Endothelial cell of umbilical vein (primary cell): ENCODE measurements at regions not wholly inside any gene's neighbourhood (a gene's known extent, or its start where the extent isn't known, plus 50 kb on each side); places are given as distances from the start of the nearest gene placed in this dataset.

Experiments used
- BruUV-seq: library from RNA; stranded (reverse); fragments of 400-500 nt; replicated peaks from 2 replicates; lab custom pipeline; 2021; lab: Mats Ljungman, UMichigan
- CTCF ChIA-PET: fragments of 300-600, 350-600 bp; sonication (Branson Sonifier 250); formaldehyde crosslinking; loops from one replicate; lab custom pipeline; 2021; ENCODE audit warnings: antibody characterized with exemption, inconsistent platforms; lab: Charles Lee
- POLR2A ChIA-PET: fragments of 300-600, 350-600 bp; sonication (Branson Sonifier 250); formaldehyde crosslinking; loops from one replicate; lab custom pipeline; 2021; ENCODE audit warnings: antibody characterized with exemption, inconsistent platforms; lab: Charles Lee
- DNase-seq: peaks from one replicate; pipeline ENCODE4 v3.0.0-alpha.2; 2011; ENCODE audit warnings: low read depth, low spot score
- FAIRE-seq: peaks from 2 replicates; lab custom pipeline; 2011; peaks lifted over from hg19 to GRCh38; lab: Jason Lieb, UNC
- H2AFZ ChIP-seq: 2 replicates; pipeline ENCODE4 v1.6.0; 2012; ENCODE audit warnings: low read depth, low read length, control low read depth, inconsistent platforms
- H3K27ac ChIP-seq: 2 replicates; pipeline ENCODE4 v1.5.1; 2011; ENCODE audit warnings: low read depth, mild to moderate bottlenecking, control low read depth, low read length, moderate library complexity; ENCODE audit not compliant: insufficient read depth
- H3K27me3 ChIP-seq, 2 experiments: 2 replicates each; pipeline versions ENCODE4 v1.6.0 to v1.6.1; 2011; ENCODE audit warnings: low read length in 2 of 2, mixed read lengths in 1 of 2; ENCODE audit not compliant: control insufficient read depth in 2 of 2, insufficient read depth in 2 of 2
- H3K36me3 ChIP-seq, 2 experiments: 2 replicates in 1 of 2; 3 replicates in 1 of 2; pipeline ENCODE4 v1.5.1; 2011; ENCODE audit warnings: low read length in 2 of 2, mild to moderate bottlenecking in 1 of 2, moderate library complexity in 1 of 2; ENCODE audit not compliant: control insufficient read depth in 2 of 2, insufficient read depth in 2 of 2; ENCODE audit errors: extremely low read depth in 1 of 2
- H3K4me1 ChIP-seq: 3 replicates; pipeline ENCODE4 v1.5.1; 2011; ENCODE audit warnings: mild to moderate bottlenecking, low read length; ENCODE audit not compliant: control insufficient read depth, insufficient read depth; ENCODE audit errors: extremely low read depth
- H3K4me2 ChIP-seq: 2 replicates; pipeline ENCODE4 v1.6.1; 2011; ENCODE audit warnings: low read length, control low read depth, mixed read lengths; ENCODE audit not compliant: insufficient read depth
- H3K4me3 ChIP-seq, 3 experiments: fragments of 200-600 bp in 1 of 3; sonication (generic), shearing (Covaris generic) in 1 of 3; replicated peaks in 1 of 3; 2 replicates each; pipeline ENCODE4 v1.5.1; 2011 to 2016; ENCODE audit warnings: control low read depth in 3 of 3, low read length in 3 of 3, mild to moderate bottlenecking in 2 of 3, inconsistent platforms in 1 of 3, low read depth in 1 of 3, moderate library complexity in 1 of 3; ENCODE audit not compliant: insufficient read depth in 1 of 3
- H3K79me2 ChIP-seq: 2 replicates; pipeline ENCODE4 v1.6.0; 2012; ENCODE audit warnings: low read length, inconsistent platforms; ENCODE audit not compliant: control insufficient read depth, insufficient read depth
- H3K9ac ChIP-seq: replicated peaks from 2 replicates; pipeline ENCODE3; 2011; ENCODE audit warnings: low read length, control low read depth; ENCODE audit not compliant: insufficient read depth; ENCODE audit errors: extremely low read depth
- H3K9me1 ChIP-seq: replicated peaks from 3 replicates; pipeline ENCODE4 v1.6.0; 2011; ENCODE audit warnings: mild to moderate bottlenecking, low read length; ENCODE audit not compliant: control insufficient read depth, insufficient read depth; ENCODE audit errors: extremely low read depth
- H3K9me3 ChIP-seq: replicated peaks from 2 replicates; pipeline ENCODE4 v1.5.1; 2012; ENCODE audit warnings: low read length, inconsistent platforms; ENCODE audit not compliant: control insufficient read depth, insufficient read depth
- H4K20me1 ChIP-seq: replicated peaks from 2 replicates; pipeline ENCODE3; 2011; ENCODE audit warnings: mild to moderate bottlenecking, low read length; ENCODE audit not compliant: control insufficient read depth, insufficient read depth; ENCODE audit errors: extremely low read depth
- EZH2 ChIP-seq: IDR thresholded peaks from 2 replicates; pipeline ENCODE4 v1.6.1; 2012; ENCODE audit warnings: borderline replicate concordance, low read depth, mild to moderate bottlenecking, moderate library complexity, low read length, inconsistent platforms; ENCODE audit not compliant: severe bottlenecking
- FOS ChIP-seq: IDR thresholded peaks from 2 replicates; pipeline ENCODE4 v1.6.1; 2011; ENCODE audit warnings: mild to moderate bottlenecking, low read length, moderate library complexity, borderline replicate concordance; ENCODE audit not compliant: insufficient read depth
- GATA2 ChIP-seq: IDR thresholded peaks from 2 replicates; pipeline ENCODE4 v1.7.0; 2011; ENCODE audit warnings: low read depth, mild to moderate bottlenecking, moderate library complexity, mixed read lengths, low read length; ENCODE audit not compliant: insufficient read length, insufficient read depth
- JUN ChIP-seq: IDR thresholded peaks from 2 replicates; pipeline ENCODE4 v1.6.1; 2011; ENCODE audit warnings: borderline replicate concordance, low read depth; ENCODE audit not compliant: insufficient read length, insufficient read depth
- MYC ChIP-seq: IDR thresholded peaks from one replicate; pipeline ENCODE4 v1.6.1; 2011; ENCODE audit warnings: mild to moderate bottlenecking, low read depth, low read length
- POLR2A ChIP-seq: IDR thresholded peaks from 2 replicates; pipeline ENCODE4 v1.6.1; 2012; ENCODE audit warnings: low read depth, mild to moderate bottlenecking, control low read depth, low read length
- POLR2AphosphoS5 ChIP-seq: IDR thresholded peaks from 2 replicates; pipeline ENCODE4 v1.6.1; 2012; ENCODE audit warnings: low read depth, mild to moderate bottlenecking, control low read depth, low read length, moderate library complexity; ENCODE audit not compliant: insufficient read depth
- dilution Hi-C: fragments of 300-500 bp; cut with MboI; formaldehyde crosslinking; loops from one replicate; pipeline ENCODE4 v1.15.0; 2019; ENCODE audit warnings: low sequenced_read_pairs; ENCODE audit not compliant: extremely low pct_ligation_motif_present
- intact Hi-C: fragments of 100-400 bp; cut with micrococcal nuclease; formaldehyde crosslinking; loops from one replicate; pipeline ENCODE4 v1.10.0; 2022
- TF ChIP-seq, protein P1 (sequence below), 2 donors: IDR thresholded peaks; 1 replicate in 1 of 2; 2 replicates in 1 of 2; pipeline ENCODE4 v1.5.1; 2011; ENCODE audit warnings: low read length in 2 of 2, mild to moderate bottlenecking in 2 of 2, moderate library complexity in 2 of 2, control low read depth in 1 of 2, inconsistent platforms in 1 of 2, low read depth in 1 of 2; ENCODE audit not compliant: insufficient read depth in 1 of 2; ENCODE audit errors: extremely low read depth in 1 of 2
- TF ChIP-seq, protein P2 (sequence below): IDR thresholded peaks from 2 replicates; pipeline ENCODE4 v1.6.1; 2011; ENCODE audit not compliant: insufficient read depth, insufficient read length

GRCh38 chr3:115537669-115538068 is 85.6 kb upstream of the GAP43 start:
- DNase-seq (no peak), FAIRE-seq (no peak)
- Histone ChIP-seq H4K20me1 (no peaks in the 10 kb centered on the region), H3K27me3 (peaks cover 2% of the 10 kb centered on the region in 2 experiments), H3K4me1 (no peaks in the 10 kb centered on the region), H3K9ac (no peak overlapping the region), H3K9me1 (no peaks in the 10 kb centered on the region), H2AFZ (no peak overlapping the region), H3K36me3 (no peaks in the 10 kb centered on the region), H3K27ac (no peak overlapping the region), H3K4me3 (no peak overlapping the region), H3K9me3 (no peaks in the 10 kb centered on the region), H3K79me2 (no peaks in the 10 kb centered on the region), H3K4me2 (no peak overlapping the region)
- TF ChIP-seq FOS (no peak), GATA2 (no peak), EZH2 (no peak), POLR2AphosphoS5 (no peak)
- intact Hi-C loops = no loop called here
- ChIA-PET POLR2A (no interaction called here), CTCF (interaction anchor here (1.4 kb wide), 1 partner anchor 14 kb away, joined by 4 read pairs; no protein-coding TSS in a partner anchor)
- dilution Hi-C loops = no loop called here
- BruUV-seq = no TSS peak

DNA sequence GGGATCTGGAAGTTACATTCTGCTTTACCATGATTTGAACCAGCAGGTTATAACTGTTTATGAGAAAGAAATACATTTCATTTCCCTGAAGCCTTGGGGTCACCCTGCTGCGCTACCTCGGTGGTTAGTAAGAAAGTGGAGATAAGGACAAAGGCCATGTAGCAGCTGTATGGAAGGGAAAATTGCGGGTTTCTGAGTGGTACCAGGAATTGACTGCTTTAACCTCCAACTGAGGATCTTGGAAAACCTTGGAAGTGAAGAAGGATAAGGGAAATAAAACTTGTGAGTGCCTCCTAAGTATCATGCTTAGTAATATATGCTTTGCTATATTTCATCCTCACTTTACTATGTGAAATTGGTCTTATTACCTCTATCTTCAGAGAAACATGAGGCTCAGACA is 76.1 kb upstream of the GAP43 start:
- TF ChIP-seq POLR2AphosphoS5 (no peak), JUN (no peak), MYC (no peak), EZH2 (no peak), FOS (no peak), POLR2A (no peak), GATA2 (no peak)
- TF ChIP-seq, protein P1, sequence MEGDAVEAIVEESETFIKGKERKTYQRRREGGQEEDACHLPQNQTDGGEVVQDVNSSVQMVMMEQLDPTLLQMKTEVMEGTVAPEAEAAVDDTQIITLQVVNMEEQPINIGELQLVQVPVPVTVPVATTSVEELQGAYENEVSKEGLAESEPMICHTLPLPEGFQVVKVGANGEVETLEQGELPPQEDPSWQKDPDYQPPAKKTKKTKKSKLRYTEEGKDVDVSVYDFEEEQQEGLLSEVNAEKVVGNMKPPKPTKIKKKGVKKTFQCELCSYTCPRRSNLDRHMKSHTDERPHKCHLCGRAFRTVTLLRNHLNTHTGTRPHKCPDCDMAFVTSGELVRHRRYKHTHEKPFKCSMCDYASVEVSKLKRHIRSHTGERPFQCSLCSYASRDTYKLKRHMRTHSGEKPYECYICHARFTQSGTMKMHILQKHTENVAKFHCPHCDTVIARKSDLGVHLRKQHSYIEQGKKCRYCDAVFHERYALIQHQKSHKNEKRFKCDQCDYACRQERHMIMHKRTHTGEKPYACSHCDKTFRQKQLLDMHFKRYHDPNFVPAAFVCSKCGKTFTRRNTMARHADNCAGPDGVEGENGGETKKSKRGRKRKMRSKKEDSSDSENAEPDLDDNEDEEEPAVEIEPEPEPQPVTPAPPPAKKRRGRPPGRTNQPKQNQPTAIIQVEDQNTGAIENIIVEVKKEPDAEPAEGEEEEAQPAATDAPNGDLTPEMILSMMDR (IDR thresholded peaks at IDR 0.05; ENCODE audit: extremely low read depth in 1 of 2, insufficient read depth in 1 of 2, low read depth in 1 of 2, low read length in 2 of 2) = no peak
- TF ChIP-seq, protein P2, sequence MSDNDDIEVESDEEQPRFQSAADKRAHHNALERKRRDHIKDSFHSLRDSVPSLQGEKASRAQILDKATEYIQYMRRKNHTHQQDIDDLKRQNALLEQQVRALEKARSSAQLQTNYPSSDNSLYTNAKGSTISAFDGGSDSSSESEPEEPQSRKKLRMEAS = no peak
- no peak for DNase-seq
- Histone ChIP-seq H3K4me3 (no peak overlapping the region), H3K4me1 (no peaks in the 10 kb centered on the region), H3K27ac (no peak overlapping the region), H3K79me2 (no peaks in the 10 kb centered on the region), H4K20me1 (no peaks in the 10 kb centered on the region), H3K36me3 (no peaks in the 10 kb centered on the region), H2AFZ (no peak overlapping the region), H3K9ac (no peak overlapping the region), H3K4me2 (no peak overlapping the region), H3K9me1 (no peaks in the 10 kb centered on the region), H3K9me3 (no peaks in the 10 kb centered on the region), H3K27me3 (no peaks in the 10 kb centered on the region)
- BruUV-seq = no TSS peak
- intact Hi-C loops = no loop called here
- CTCF ChIA-PET = no interaction called here
- no peak for FAIRE-seq
- dilution Hi-C loops = no loop called here
- POLR2A ChIA-PET = no interaction called here
